PC-3 (cell line): ENCODE measurements at regions not wholly inside any gene's neighbourhood (a gene's known extent, or its start where the extent isn't known, plus 50 kb on each side); places are given as distances from the start of the nearest gene placed in this dataset.

Experiments
- ATAC-seq: fragments of 200-7000 bp; cut with Tn5 transposase; 2 replicates; pipeline ENCODE4 v1.9.1; 2020; ENCODE audit warnings: mild to moderate bottlenecking, moderate library complexity
- BruUV-seq: library from RNA; stranded (reverse); fragments of 400-500 nt; replicated peaks from 2 replicates; lab custom pipeline; 2021; lab: Mats Ljungman, UMichigan
- CTCF ChIA-PET: fragments of 300-600 bp; sonication (Branson Sonifier 250); formaldehyde crosslinking; loops from one replicate; lab custom pipeline; 2022; ENCODE audit warnings: antibody characterized with exemption; lab: Charles Lee
- POLR2A ChIA-PET: fragments of 300-600 bp; sonication (Branson Sonifier 250); formaldehyde crosslinking; loops from one replicate; lab custom pipeline; 2022; ENCODE audit warnings: antibody characterized with exemption; ENCODE audit not compliant: unreplicated experiment; lab: Charles Lee
- DNase-seq: peaks from one replicate; pipeline ENCODE4 v3.0.0-alpha.2; 2015
- H2AFZ ChIP-seq: fragments of 300-600 bp; sonication (generic); 2 replicates; pipeline ENCODE4 v1.6.0; 2016; ENCODE audit warnings: antibody characterized with exemption, low read length
- H3F3A ChIP-seq: fragments of 300-600 bp; sonication (generic); one replicate; pipeline ENCODE4 v1.6.0; 2017; ENCODE audit warnings: antibody characterized with exemption, low read length, control low read depth, mild to moderate bottlenecking; ENCODE audit not compliant: unreplicated experiment
- H3K27ac ChIP-seq: fragments of 300-600 bp; sonication (generic); 2 replicates; pipeline ENCODE4 v1.5.1; 2016; ENCODE audit warnings: mild to moderate bottlenecking, low read length
- H3K27me3 ChIP-seq: fragments of 300-600 bp; sonication (generic); 2 replicates; pipeline ENCODE4 v1.6.1; 2016; ENCODE audit warnings: low read length, mixed read lengths
- H3K36me3 ChIP-seq: fragments of 300-600 bp; sonication (generic); 2 replicates; pipeline ENCODE4 v1.6.1; 2016; ENCODE audit warnings: low read depth, mixed run types, low read length, mixed read lengths
- H3K4me1 ChIP-seq: fragments of 300-600 bp; sonication (generic); 2 replicates; pipeline ENCODE4 v1.5.1; 2016; ENCODE audit warnings: low read length; ENCODE audit not compliant: insufficient read depth
- H3K4me2 ChIP-seq: fragments of 300-600 bp; sonication (generic); 2 replicates; pipeline ENCODE4 v1.6.0; 2016; ENCODE audit warnings: low read length
- H3K4me3 ChIP-seq: fragments of 300-600 bp; sonication (generic); 2 replicates; pipeline ENCODE4 v1.5.1; 2016; ENCODE audit warnings: mild to moderate bottlenecking, low read length, mixed read lengths
- H3K79me2 ChIP-seq: fragments of 300-600 bp; sonication (generic); 2 replicates; pipeline ENCODE4 v1.6.1; 2017; ENCODE audit warnings: low read length, mixed read lengths
- H3K9ac ChIP-seq: fragments of 300-600 bp; sonication (generic); 2 replicates; pipeline ENCODE4 v1.6.0; 2016; ENCODE audit warnings: mild to moderate bottlenecking, low read length
- H3K9me2 ChIP-seq: fragments of 300-600 bp; sonication (generic); replicated peaks from 2 replicates; pipeline ENCODE4 v1.6.1; 2016; ENCODE audit warnings: mixed run types, low read length, mixed read lengths
- H3K9me3 ChIP-seq: fragments of 300-600 bp; sonication (generic); 2 replicates; pipeline ENCODE4 v1.6.1; 2016; ENCODE audit warnings: low read length, mixed read lengths
- H4K20me1 ChIP-seq: fragments of 300-600 bp; sonication (generic); 2 replicates; pipeline ENCODE4 v1.6.1; 2016; ENCODE audit warnings: low read length, mixed read lengths
- EZH2 ChIP-seq: fragments of 300-600 bp; sonication (generic); IDR thresholded peaks from one replicate; pipeline ENCODE4 v1.6.1; 2017; ENCODE audit warnings: antibody characterized with exemption, mild to moderate bottlenecking, low read length; ENCODE audit not compliant: unreplicated experiment
- EZH2phosphoT487 ChIP-seq: fragments of 300-600 bp; sonication (generic); IDR thresholded peaks from 2 replicates; pipeline ENCODE4 v1.6.1; 2018; ENCODE audit warnings: mild to moderate bottlenecking, antibody characterized with exemption, low read length, borderline replicate concordance
- intact Hi-C: fragments of 100-400 bp; cut with micrococcal nuclease; formaldehyde crosslinking; loops from 2 replicates; pipeline ENCODE4 v1.9.0; 2023
- TF ChIP-seq, protein P1 (sequence below): fragments of 300-600 bp; sonication (generic); conservative IDR thresholded peaks from 2 replicates; pipeline ENCODE4 v1.5.1; 2017; ENCODE audit warnings: antibody characterized with exemption, low read depth, mild to moderate bottlenecking, low read length

DNA sequence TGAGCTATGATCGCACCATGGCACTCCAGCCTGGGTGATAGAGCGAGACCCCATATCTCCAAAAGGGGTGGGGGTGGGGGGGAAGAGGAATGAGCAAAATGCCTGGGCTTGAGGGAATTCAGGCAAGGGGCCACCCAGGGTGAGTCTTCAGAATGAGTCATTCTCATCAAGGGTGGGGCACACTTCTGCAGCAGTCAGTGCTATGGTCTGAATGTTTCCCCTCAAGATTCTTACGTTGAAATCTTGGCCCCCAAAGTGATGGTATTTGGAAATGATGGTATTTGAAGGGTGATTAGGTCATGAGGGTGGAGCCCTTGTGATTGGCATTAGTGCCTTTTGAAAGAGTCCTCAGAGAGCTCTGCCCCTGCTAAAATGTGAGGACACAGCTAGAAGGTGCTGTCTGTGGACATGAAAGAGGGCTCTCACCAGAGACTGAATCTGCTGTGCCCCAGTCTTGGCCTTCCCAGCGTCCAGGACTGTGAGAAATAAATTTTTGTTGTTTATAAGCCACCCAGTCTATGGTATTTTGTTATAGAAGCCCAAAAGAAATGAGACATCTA, 86.4 kb upstream of the THY1 start:
- Histone ChIP-seq H3K4me3 (no peak overlapping the region), H4K20me1 (no peaks in the 10 kb centered on the region), H3K9me3 (no peaks in the 10 kb centered on the region), H3K27me3 (peaks cover 30% of the 10 kb centered on the region), H3K79me2 (no peaks in the 10 kb centered on the region), H3F3A (no peaks in the 10 kb centered on the region), H3K36me3 (no peaks in the 10 kb centered on the region), H3K9ac (no peak overlapping the region), H2AFZ (no peak overlapping the region), H3K4me2 (no peak overlapping the region), H3K9me2 (no peaks in the 10 kb centered on the region), H3K27ac (no peak overlapping the region), H3K4me1 (no peaks in the 10 kb centered on the region; the same call in 1 of the 2 replicates)
- POLR2A ChIA-PET = no interaction called here
- intact Hi-C loops = no loop called here
- DNase-seq (no peak), ATAC-seq (no peak)
- TF ChIP-seq EZH2phosphoT487 (no peak), EZH2 (no peak)
- TF ChIP-seq, protein P1, sequence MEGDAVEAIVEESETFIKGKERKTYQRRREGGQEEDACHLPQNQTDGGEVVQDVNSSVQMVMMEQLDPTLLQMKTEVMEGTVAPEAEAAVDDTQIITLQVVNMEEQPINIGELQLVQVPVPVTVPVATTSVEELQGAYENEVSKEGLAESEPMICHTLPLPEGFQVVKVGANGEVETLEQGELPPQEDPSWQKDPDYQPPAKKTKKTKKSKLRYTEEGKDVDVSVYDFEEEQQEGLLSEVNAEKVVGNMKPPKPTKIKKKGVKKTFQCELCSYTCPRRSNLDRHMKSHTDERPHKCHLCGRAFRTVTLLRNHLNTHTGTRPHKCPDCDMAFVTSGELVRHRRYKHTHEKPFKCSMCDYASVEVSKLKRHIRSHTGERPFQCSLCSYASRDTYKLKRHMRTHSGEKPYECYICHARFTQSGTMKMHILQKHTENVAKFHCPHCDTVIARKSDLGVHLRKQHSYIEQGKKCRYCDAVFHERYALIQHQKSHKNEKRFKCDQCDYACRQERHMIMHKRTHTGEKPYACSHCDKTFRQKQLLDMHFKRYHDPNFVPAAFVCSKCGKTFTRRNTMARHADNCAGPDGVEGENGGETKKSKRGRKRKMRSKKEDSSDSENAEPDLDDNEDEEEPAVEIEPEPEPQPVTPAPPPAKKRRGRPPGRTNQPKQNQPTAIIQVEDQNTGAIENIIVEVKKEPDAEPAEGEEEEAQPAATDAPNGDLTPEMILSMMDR = no peak
- BruUV-seq = no TSS peak
- CTCF ChIA-PET = no interaction called here

GRCh38 chr11:119506436-119506835, 83.5 kb upstream of the THY1 start:
- TF ChIP-seq EZH2phosphoT487 (no peak), EZH2 (no peak)
- TF ChIP-seq, protein P1 = no peak
- no peak overlapping the region for H3K9ac ChIP-seq
- no peak overlapping the region for H2AFZ ChIP-seq
- no peaks in the 10 kb centered on the region; the same call in 1 of the 2 replicates for H3K4me1 ChIP-seq
- H3K4me2 ChIP-seq = no peak overlapping the region
- no peaks in the 10 kb centered on the region for H3K79me2 ChIP-seq
- no peaks in the 10 kb centered on the region for H3K9me2 ChIP-seq
- no peaks in the 10 kb centered on the region for H3K9me3 ChIP-seq
- BruUV-seq = no TSS peak
- no peak for DNase-seq
- POLR2A ChIA-PET = no interaction called here
- CTCF ChIA-PET = no interaction called here
- H3K27me3 ChIP-seq = 0 out of 2 replicates have a peak, but pooled peaks cover 2% of the 10 kb centered on the region
- no peaks in the 10 kb centered on the region for H3F3A ChIP-seq
- H4K20me1 ChIP-seq = no peaks in the 10 kb centered on the region
- H3K36me3 ChIP-seq = no peaks in the 10 kb centered on the region
- intact Hi-C loops = no loop called here
- no peak overlapping the region for H3K4me3 ChIP-seq
- no peak for ATAC-seq
- no peak overlapping the region for H3K27ac ChIP-seq

DNA sequence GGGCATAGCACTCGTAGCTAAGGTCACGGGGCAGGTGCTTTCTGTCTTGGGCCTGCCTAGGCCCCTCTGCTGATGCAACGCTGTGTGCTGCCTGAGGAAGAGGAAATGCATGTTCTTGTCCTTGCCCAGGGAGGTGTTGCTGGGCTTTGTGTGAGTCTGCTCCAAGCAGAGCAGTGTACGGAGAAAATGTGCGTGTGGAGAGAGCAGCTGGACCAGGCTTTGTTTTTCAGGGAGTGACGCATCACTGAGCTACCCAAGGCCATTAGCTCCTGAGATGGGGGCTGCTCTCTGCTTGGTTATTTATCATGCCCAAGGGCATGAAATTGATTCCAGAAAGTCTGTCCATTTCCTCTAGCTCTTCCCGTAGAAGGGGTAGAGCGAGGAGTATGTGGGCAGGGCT, 82.9 kb upstream of the THY1 start:
- intact Hi-C loops = no loop called here
- H3K4me1 ChIP-seq = no peaks in the 10 kb centered on the region; the same call in 1 of the 2 replicates
- H3K9ac ChIP-seq = no peak overlapping the region
- no peak for ATAC-seq
- no TSS peak for BruUV-seq
- 0 out of 2 replicates have a peak, but pooled peaks cover 2% of the 10 kb centered on the region for H3K27me3 ChIP-seq
- H3K79me2 ChIP-seq = no peaks in the 10 kb centered on the region
- no peaks in the 10 kb centered on the region for H3K9me2 ChIP-seq
- no peak overlapping the region for H3K27ac ChIP-seq
- POLR2A ChIA-PET = no interaction called here
- H3F3A ChIP-seq = no peaks in the 10 kb centered on the region
- CTCF ChIA-PET = no interaction called here
- no peak for TF ChIP-seq EZH2
- no peak for TF ChIP-seq EZH2phosphoT487
- TF ChIP-seq, protein P1 = no peak
- no peak overlapping the region for H3K4me2 ChIP-seq
- H3K4me3 ChIP-seq = no peak overlapping the region
- H2AFZ ChIP-seq = no peak overlapping the region
- DNase-seq = no peak
- H4K20me1 ChIP-seq = no peaks in the 10 kb centered on the region
- H3K9me3 ChIP-seq = no peaks in the 10 kb centered on the region
- no peaks in the 10 kb centered on the region for H3K36me3 ChIP-seq
